ENCODE measurements at regions not wholly inside any gene's neighbourhood (a gene's known extent, or its start where the extent isn't known, plus 50 kb on each side); places are given as distances from the start of the nearest gene placed in this dataset.

GRCh38 chr6:25156123-25156522, 123.1 kb upstream of the CARMIL1 start:
- Histone ChIP-seq H3K9me3 (replicated peaks; ENCODE audit: control insufficient read depth, insufficient read depth, low read length) (no peaks in the 10 kb centered on the region; the same call in 1 of the 3 replicates), H3K79me2 (ENCODE audit: control insufficient read depth, insufficient read depth, low read length) (no peaks in the 10 kb centered on the region), H3K4me1 (ENCODE audit: control insufficient read depth, insufficient read depth, low read length) (peaks cover 3% of the 10 kb centered on the region; the same call in 1 of the 2 replicates), H2AFZ (ENCODE audit: control insufficient read depth, low read depth, low read length) (no peak overlapping the region), H3K9ac (ENCODE audit: control insufficient read depth, insufficient read depth, low read length) (no peak overlapping the region), H3K27me3 (replicated peaks in 1 of 2; ENCODE audit: control insufficient read depth in 2 of 2, insufficient read depth in 2 of 2, low read length in 1 of 2) (no peaks in the 10 kb centered on the region), H3K4me3 (no peak overlapping the region), H3K4me2 (ENCODE audit: control insufficient read depth, insufficient read depth) (no peak overlapping the region), H3K27ac (ENCODE audit: control insufficient read depth, insufficient read depth) (no peak overlapping the region), H4K20me1 (ENCODE audit: control insufficient read depth, insufficient read depth) (no peaks in the 10 kb centered on the region), H3K36me3 (ENCODE audit: control insufficient read depth in 2 of 2, insufficient read depth in 2 of 2, low read length in 1 of 2) (no peaks in the 10 kb centered on the region)
- in situ Hi-C loops (cut with MboI) (no loop called here), intact Hi-C loops (cut with micrococcal nuclease; ENCODE audit: unreplicated experiment) (no loop called here)
- WGBS (ENCODE audit: insufficient coverage, insufficient replicate concordance, low lambda C conversion rate, missing lambda C conversion rate): 5% methylated on average over 1 of the region's 1 CpG
- FAIRE-seq (no peak), DNase-seq (ENCODE audit: low read depth, low spot score) (no peak), ATAC-seq (no peak)
- CTCF ChIA-PET: interaction anchor here (1.2 kb wide), 1 partner anchor 68 kb away, joined by 3 read pairs; no protein-coding TSS in a partner anchor
- SMC1A ChIA-PET (ENCODE audit: uncharacterized antibody, unreplicated experiment): interaction anchor here (1.1 kb wide), 2 partner anchors 17 to 452 kb away, joined by 3 read pairs; no protein-coding TSS in a partner anchor
- RAD21 ChIA-PET (ENCODE audit: unreplicated experiment): interaction anchor here (2.0 kb wide), 1 partner anchor 9 kb away, joined by 4 read pairs; no protein-coding TSS in a partner anchor
- no TSS peak for BruUV-seq (replicated peaks)
- POLR2A ChIA-PET: no interaction called here
- no peak for TF ChIP-seq RELA (IDR thresholded peaks at IDR 0.05; ENCODE audit: borderline replicate concordance, partially characterized antibody)
- TF ChIP-seq, protein P1, sequence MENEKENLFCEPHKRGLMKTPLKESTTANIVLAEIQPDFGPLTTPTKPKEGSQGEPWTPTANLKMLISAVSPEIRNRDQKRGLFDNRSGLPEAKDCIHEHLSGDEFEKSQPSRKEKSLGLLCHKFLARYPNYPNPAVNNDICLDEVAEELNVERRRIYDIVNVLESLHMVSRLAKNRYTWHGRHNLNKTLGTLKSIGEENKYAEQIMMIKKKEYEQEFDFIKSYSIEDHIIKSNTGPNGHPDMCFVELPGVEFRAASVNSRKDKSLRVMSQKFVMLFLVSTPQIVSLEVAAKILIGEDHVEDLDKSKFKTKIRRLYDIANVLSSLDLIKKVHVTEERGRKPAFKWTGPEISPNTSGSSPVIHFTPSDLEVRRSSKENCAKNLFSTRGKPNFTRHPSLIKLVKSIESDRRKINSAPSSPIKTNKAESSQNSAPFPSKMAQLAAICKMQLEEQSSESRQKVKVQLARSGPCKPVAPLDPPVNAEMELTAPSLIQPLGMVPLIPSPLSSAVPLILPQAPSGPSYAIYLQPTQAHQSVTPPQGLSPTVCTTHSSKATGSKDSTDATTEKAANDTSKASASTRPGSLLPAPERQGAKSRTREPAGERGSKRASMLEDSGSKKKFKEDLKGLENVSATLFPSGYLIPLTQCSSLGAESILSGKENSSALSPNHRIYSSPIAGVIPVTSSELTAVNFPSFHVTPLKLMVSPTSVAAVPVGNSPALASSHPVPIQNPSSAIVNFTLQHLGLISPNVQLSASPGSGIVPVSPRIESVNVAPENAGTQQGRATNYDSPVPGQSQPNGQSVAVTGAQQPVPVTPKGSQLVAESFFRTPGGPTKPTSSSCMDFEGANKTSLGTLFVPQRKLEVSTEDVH (IDR thresholded peaks at IDR 0.05; ENCODE audit: low read depth, partially characterized antibody): no peak
- TF ChIP-seq, protein P2, sequence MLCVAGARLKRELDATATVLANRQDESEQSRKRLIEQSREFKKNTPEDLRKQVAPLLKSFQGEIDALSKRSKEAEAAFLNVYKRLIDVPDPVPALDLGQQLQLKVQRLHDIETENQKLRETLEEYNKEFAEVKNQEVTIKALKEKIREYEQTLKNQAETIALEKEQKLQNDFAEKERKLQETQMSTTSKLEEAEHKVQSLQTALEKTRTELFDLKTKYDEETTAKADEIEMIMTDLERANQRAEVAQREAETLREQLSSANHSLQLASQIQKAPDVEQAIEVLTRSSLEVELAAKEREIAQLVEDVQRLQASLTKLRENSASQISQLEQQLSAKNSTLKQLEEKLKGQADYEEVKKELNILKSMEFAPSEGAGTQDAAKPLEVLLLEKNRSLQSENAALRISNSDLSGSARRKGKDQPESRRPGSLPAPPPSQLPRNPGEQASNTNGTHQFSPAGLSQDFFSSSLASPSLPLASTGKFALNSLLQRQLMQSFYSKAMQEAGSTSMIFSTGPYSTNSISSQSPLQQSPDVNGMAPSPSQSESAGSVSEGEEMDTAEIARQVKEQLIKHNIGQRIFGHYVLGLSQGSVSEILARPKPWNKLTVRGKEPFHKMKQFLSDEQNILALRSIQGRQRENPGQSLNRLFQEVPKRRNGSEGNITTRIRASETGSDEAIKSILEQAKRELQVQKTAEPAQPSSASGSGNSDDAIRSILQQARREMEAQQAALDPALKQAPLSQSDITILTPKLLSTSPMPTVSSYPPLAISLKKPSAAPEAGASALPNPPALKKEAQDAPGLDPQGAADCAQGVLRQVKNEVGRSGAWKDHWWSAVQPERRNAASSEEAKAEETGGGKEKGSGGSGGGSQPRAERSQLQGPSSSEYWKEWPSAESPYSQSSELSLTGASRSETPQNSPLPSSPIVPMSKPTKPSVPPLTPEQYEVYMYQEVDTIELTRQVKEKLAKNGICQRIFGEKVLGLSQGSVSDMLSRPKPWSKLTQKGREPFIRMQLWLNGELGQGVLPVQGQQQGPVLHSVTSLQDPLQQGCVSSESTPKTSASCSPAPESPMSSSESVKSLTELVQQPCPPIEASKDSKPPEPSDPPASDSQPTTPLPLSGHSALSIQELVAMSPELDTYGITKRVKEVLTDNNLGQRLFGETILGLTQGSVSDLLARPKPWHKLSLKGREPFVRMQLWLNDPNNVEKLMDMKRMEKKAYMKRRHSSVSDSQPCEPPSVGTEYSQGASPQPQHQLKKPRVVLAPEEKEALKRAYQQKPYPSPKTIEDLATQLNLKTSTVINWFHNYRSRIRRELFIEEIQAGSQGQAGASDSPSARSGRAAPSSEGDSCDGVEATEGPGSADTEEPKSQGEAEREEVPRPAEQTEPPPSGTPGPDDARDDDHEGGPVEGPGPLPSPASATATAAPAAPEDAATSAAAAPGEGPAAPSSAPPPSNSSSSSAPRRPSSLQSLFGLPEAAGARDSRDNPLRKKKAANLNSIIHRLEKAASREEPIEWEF (IDR thresholded peaks at IDR 0.05; ENCODE audit: insufficient replicate concordance, low read depth, low read length): no peak
- TF ChIP-seq ZBTB11 (CRISPR knock-in tag; IDR thresholded peaks at IDR 0.05): no peak
- no peak for TF ChIP-seq RB1 (IDR thresholded peaks at IDR 0.05; ENCODE audit: borderline replicate concordance)
- TF ChIP-seq NFYB (IDR thresholded peaks at IDR 0.05; ENCODE audit: insufficient read depth, low read depth, low read length): no peak
- no peak for TF ChIP-seq NBN (IDR thresholded peaks at IDR 0.05)
- no peak for TF ChIP-seq NR2C2 (IDR thresholded peaks at IDR 0.05; ENCODE audit: borderline replicate concordance, control insufficient read depth, insufficient read length, low read depth)
- no peak for TF ChIP-seq SMARCA5 (IDR thresholded peaks at IDR 0.05)
- TF ChIP-seq IRF4 (IDR thresholded peaks at IDR 0.05; ENCODE audit: low read depth, low read length): no peak
- TF ChIP-seq HDAC6 (IDR thresholded peaks at IDR 0.05; ENCODE audit: unreplicated experiment): no peak
- no peak for TF ChIP-seq STAT3 (IDR thresholded peaks at IDR 0.05; ENCODE audit: low read depth, low read length)
- no peak for TF ChIP-seq HCFC1 (IDR thresholded peaks at IDR 0.05; ENCODE audit: low read length)

All from GM12878 (cell line).